GM06990 (cell line): ENCODE measurements at regions not wholly inside any gene's neighbourhood (a gene's known extent, or its start where the extent isn't known, plus 50 kb on each side); places are given as distances from the start of the nearest gene placed in this dataset.
"Not testable (repeated sequence)": the region's sequence is repeated elsewhere in the genome, so short reads cannot be mapped to it uniquely, and the experiment has no call there.

ENCODE experiments used
- DNase-seq: peaks from one replicate; pipeline ENCODE4 v3.0.0-alpha.2; 2011; ENCODE audit not compliant: insufficient read length; ENCODE audit errors: extremely low read depth
- H3K27me3 ChIP-seq: replicated peaks from 2 replicates; pipeline ENCODE4 v1.6.0; 2011; ENCODE audit warnings: low read length; ENCODE audit not compliant: control insufficient read depth, insufficient read depth
- H3K36me3 ChIP-seq: 2 replicates; pipeline ENCODE4 v1.5.1; 2011; ENCODE audit warnings: low read length; ENCODE audit not compliant: control insufficient read depth, insufficient read depth
- H3K4me3 ChIP-seq: replicated peaks from 2 replicates; pipeline ENCODE4 v1.5.1; 2011; ENCODE audit warnings: low read depth, mild to moderate bottlenecking, control low read depth, low read length
- TF ChIP-seq, protein P1 (sequence below): IDR thresholded peaks from 2 replicates; pipeline ENCODE4 v1.5.1; 2011; ENCODE audit warnings: low read length, control low read depth, mild to moderate bottlenecking, inconsistent platforms; ENCODE audit not compliant: insufficient read depth, poor library complexity, severe bottlenecking

DNA sequence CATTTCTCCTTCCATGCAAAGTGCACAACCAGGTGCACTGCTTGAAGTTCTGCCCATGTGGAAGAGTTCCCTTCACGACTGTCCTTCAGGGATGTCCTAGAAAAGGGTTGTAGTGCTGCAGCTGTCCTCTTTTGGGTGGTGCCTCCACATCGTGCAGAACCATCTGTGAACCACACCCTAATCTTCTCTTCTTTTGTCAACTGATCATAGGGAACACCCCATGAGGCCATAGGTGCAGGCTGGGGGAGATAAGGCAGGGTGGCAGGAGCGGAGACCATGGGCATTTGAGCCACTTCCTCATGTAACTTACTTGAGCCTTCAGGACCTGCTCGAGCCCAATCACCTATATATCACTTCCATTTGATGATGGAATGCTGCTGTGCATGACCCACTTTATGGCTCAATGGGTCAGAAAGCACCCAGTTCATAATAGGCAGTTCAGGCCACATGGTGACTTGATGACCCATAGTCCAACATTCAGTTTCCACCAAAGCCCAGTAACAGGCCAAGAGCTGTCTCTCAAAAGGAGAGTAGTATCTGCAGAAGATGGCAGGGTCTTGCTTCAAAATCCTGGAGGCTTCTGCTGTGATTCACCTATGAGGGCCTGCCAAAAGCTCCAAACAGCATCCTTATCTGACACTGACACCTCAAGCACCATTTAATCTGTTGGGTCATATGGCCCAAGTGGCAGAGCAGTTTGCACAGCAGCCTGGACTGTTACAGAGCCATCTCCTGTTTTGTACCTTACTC, 84.7 kb upstream of the CYRIA start:
- DNase-seq = no peak
- H3K36me3 ChIP-seq = no peaks in the 10 kb centered on the region
- TF ChIP-seq, protein P1, sequence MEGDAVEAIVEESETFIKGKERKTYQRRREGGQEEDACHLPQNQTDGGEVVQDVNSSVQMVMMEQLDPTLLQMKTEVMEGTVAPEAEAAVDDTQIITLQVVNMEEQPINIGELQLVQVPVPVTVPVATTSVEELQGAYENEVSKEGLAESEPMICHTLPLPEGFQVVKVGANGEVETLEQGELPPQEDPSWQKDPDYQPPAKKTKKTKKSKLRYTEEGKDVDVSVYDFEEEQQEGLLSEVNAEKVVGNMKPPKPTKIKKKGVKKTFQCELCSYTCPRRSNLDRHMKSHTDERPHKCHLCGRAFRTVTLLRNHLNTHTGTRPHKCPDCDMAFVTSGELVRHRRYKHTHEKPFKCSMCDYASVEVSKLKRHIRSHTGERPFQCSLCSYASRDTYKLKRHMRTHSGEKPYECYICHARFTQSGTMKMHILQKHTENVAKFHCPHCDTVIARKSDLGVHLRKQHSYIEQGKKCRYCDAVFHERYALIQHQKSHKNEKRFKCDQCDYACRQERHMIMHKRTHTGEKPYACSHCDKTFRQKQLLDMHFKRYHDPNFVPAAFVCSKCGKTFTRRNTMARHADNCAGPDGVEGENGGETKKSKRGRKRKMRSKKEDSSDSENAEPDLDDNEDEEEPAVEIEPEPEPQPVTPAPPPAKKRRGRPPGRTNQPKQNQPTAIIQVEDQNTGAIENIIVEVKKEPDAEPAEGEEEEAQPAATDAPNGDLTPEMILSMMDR = no peak
- no peak overlapping the region for H3K4me3 ChIP-seq
- H3K27me3 ChIP-seq = no peaks in the 10 kb centered on the region

DNA sequence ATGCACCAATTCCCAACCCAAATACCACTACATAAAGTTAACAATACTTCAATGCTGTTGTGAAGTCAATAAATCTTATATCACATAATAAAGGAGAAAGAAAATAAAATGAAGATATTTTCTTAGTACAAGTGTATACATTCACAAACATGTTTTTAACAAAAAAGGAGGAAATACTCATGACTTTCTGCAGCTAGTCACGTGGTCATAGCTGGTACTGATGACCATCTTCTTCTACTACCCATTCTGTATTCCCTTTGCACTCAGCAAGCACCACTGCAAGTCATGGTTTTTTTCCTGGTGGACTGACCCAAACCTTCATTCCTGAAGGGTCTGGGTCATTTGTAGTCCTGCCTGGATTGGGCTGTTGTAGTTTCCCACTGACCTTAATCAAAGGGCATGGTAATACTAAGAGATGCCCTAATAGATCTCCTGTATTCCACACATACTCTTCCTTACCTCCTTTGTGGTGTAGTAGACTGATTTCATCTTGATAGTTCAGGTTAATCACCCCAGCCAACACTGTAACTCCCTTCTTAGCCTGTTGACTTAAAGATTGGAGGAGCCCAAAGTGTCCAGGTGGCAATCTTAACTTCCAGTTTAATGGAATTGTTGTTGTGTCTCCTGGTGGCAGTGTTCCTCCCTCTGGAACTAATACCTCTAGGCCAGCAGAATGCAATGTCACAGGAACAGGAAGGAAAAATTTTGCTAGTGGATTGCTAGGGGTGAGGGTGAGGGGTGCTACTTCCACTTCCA, 83.1 kb upstream of the CYRIA start:
- not testable (repeated sequence) for DNase-seq, H3K4me3 ChIP-seq, H3K36me3 ChIP-seq, H3K27me3 ChIP-seq

DNA sequence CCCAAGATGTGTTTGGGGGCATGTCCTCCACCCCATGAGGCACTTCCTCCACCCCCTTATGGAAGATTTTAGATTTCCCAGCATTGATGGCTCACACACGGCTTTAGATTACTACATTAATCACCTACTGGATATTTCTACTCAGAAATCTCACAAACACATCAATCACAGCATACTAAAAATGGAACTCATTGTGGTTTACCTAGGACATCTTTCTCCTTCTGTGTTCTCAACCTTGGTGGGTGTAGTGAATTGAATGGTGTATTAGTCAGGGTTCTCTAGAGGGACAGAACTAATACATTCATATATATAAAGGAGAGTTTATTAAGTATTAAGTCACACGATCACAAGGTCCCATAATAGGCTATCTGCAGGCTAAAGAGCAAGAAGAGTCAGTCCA, 82.1 kb upstream of the CYRIA start:
- TF ChIP-seq, protein P1 = no peak
- H3K4me3 ChIP-seq = no peak overlapping the region
- H3K36me3 ChIP-seq = no peaks in the 10 kb centered on the region
- no peaks in the 10 kb centered on the region; the same call in 1 of the 2 replicates for H3K27me3 ChIP-seq
- no peak for DNase-seq

DNA sequence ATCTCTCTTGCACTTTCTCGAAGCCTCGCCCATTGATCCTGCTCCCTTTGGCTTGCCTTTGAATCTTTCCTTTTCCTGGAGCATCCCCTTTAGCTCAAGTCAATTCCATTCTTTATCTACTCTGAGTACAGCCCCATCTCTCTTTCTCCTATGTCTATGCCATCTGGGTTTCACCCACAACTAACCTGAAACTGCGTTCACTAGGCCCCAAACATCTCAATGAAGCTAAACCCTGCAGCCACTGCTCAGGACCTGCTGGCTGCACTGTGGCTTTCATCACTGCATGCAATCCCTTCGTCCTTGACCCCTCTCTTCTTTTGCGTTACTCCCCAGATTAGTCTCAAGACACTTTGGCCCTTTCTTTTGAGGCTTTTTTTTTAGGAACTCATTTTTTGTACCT, 81.6 kb upstream of the CYRIA start:
- no peaks in the 10 kb centered on the region; the same call in 1 of the 2 replicates for H3K27me3 ChIP-seq
- TF ChIP-seq, protein P1 = no peak
- H3K4me3 ChIP-seq = no peak overlapping the region
- no peak for DNase-seq
- H3K36me3 ChIP-seq = no peaks in the 10 kb centered on the region

DNA sequence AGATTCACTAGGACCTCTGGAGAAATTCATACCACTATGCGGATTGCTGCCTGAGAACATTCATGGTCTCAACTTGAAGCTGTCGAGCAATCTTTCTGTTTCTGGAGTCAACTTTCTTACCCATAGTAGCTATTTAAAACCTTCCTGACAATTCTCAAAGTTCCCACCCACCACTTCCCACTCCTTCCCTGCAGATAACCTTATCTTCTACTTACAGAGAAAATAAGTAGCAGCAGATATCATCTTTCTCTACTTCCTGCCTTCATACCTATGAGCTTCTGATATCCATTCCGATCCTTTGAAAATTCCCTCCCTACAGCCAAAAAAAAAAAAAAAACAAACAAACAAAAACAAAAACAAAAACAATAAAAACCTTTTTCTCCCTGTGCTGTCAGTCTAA, 81.2 kb upstream of the CYRIA start:
- TF ChIP-seq, protein P1 = no peak
- DNase-seq = no peak
- Histone ChIP-seq H3K27me3 (no peaks in the 10 kb centered on the region; the same call in 1 of the 2 replicates), H3K4me3 (no peak overlapping the region), H3K36me3 (no peaks in the 10 kb centered on the region)

DNA sequence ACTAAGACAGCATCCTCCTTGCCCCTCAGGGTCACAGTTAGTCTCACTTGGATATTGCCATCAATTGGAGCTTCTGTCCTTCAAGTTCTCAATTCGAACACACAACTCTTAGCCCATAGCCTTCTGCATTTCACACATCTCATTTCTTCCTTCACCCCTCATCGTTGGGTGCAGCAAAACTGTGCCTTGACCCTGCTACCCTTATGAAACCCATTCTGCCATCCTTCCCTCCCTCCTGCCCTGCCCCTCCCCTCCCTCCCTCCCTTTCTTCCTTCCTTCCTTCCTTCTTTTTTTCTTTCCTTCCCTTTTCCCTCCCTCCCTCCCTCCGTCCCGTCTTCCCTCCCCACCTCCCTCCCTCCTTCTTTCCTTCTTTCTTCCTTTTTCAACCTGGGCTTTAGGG, 80.7 kb upstream of the CYRIA start:
- Histone ChIP-seq H3K36me3 (no peaks in the 10 kb centered on the region), H3K27me3 (no peaks in the 10 kb centered on the region; the same call in 1 of the 2 replicates), H3K4me3 (no peak overlapping the region)
- no peak for DNase-seq
- TF ChIP-seq, protein P1 = no peak
